KMS-11 (cell line): ENCODE measurements at regions not wholly inside any gene's neighbourhood (a gene's known extent, or its start where the extent isn't known, plus 50 kb on each side); places are given as distances from the start of the nearest gene placed in this dataset.

Experiments used
- H2AFZ ChIP-seq: fragments of 200-600 bp; sonication (generic); 2 replicates; pipeline ENCODE4 v1.6.1; 2016; ENCODE audit warnings: antibody characterized with exemption, mixed run types, low read depth
- H3K27ac ChIP-seq: fragments of 200-600 bp; sonication (generic); 2 replicates; pipeline ENCODE4 v1.6.1; 2016; ENCODE audit warnings: mild to moderate bottlenecking, mixed run types
- H3K27me3 ChIP-seq: fragments of 200-600 bp; sonication (generic); 2 replicates; pipeline ENCODE4 v1.6.1; 2017; ENCODE audit warnings: mild to moderate bottlenecking, low read depth, mixed run types, moderate library complexity; ENCODE audit not compliant: insufficient read depth
- H3K36me3 ChIP-seq: fragments of 200-600 bp; sonication (generic); 2 replicates; pipeline ENCODE4 v1.6.1; 2017; ENCODE audit warnings: mild to moderate bottlenecking, mixed run types; ENCODE audit not compliant: insufficient read depth
- H3K4me1 ChIP-seq: fragments of 200-600 bp; sonication (generic); 2 replicates; pipeline ENCODE4 v1.6.1; 2016; ENCODE audit warnings: mild to moderate bottlenecking, low read depth, mixed run types; ENCODE audit not compliant: poor library complexity, severe bottlenecking
- H3K4me2 ChIP-seq: fragments of 200-600 bp; sonication (generic); 2 replicates; pipeline ENCODE4 v1.7.0; 2016; ENCODE audit warnings: mild to moderate bottlenecking, mixed run types
- H3K4me3 ChIP-seq: fragments of 200-600 bp; sonication (generic); IDR thresholded peaks from 2 replicates; pipeline ENCODE4 v1.6.1; 2017; ENCODE audit warnings: low read depth, low read length, mixed read lengths; ENCODE audit not compliant: insufficient read depth
- H3K79me2 ChIP-seq: fragments of 200-600 bp; sonication (generic); 2 replicates; pipeline ENCODE4 v1.6.1; 2016; ENCODE audit warnings: low read depth, mixed run types; ENCODE audit not compliant: insufficient read depth
- H3K9ac ChIP-seq: fragments of 200-600 bp; sonication (generic); 2 replicates; pipeline ENCODE4 v1.6.1; 2016; ENCODE audit warnings: mild to moderate bottlenecking, mixed run types
- H4K20me1 ChIP-seq: fragments of 200-600 bp; sonication (generic); 2 replicates; pipeline ENCODE4 v1.6.1; 2016; ENCODE audit warnings: mild to moderate bottlenecking, mixed run types; ENCODE audit not compliant: insufficient read depth
- CTCF ChIP-seq: fragments of 200-600 bp; sonication (generic); conservative IDR thresholded peaks from 2 replicates; pipeline ENCODE4 v1.6.1; 2017; ENCODE audit warnings: low read depth, mild to moderate bottlenecking, antibody characterized with exemption, low read length, moderate library complexity, mixed read lengths

- no peak overlapping the region for H3K27ac ChIP-seq
- no peak for TF ChIP-seq CTCF
- no peak overlapping the region for H2AFZ ChIP-seq
- H4K20me1 ChIP-seq = no peaks in the 10 kb centered on the region
- H3K4me1 ChIP-seq = no peaks in the 10 kb centered on the region
- H3K79me2 ChIP-seq = no peaks in the 10 kb centered on the region
- no peaks in the 10 kb centered on the region for H3K36me3 ChIP-seq
- no peak overlapping the region for H3K4me3 ChIP-seq
- H3K9ac ChIP-seq = no peak overlapping the region
- no peaks in the 10 kb centered on the region for H3K27me3 ChIP-seq
- H3K4me2 ChIP-seq = no peak overlapping the region
These were observed 49.8 kb upstream of the LGALSL start for GRCh38 chr2:64404002-64404731.
